ENCODE measurements at regions not wholly inside any gene's neighbourhood (a gene's known extent, or its start where the extent isn't known, plus 50 kb on each side); places are given as distances from the start of the nearest gene placed in this dataset.

- peaks cover 3% of the 10 kb centered on the region for H3K9me3 Mint-ChIP-seq (ENCODE audit: low read depth)
- TF ChIP-seq CTCF (IDR thresholded peaks at IDR 0.05; ENCODE audit: unreplicated experiment) = no peak
- no peaks in the 10 kb centered on the region for H3K36me3 Mint-ChIP-seq (ENCODE audit: insufficient read depth)
- H3K27me3 Mint-ChIP-seq = peaks cover 2% of the 10 kb centered on the region
- no peak overlapping the region for H3K4me3 Mint-ChIP-seq (ENCODE audit: low read depth)
- DNase-seq (ENCODE audit: low spot score, unreplicated experiment) = no peak
- peaks cover 23% of the 10 kb centered on the region for H3K4me1 Mint-ChIP-seq (ENCODE audit: low read depth)
- H3K27ac Mint-ChIP-seq = no peak overlapping the region
These were observed 460.4 kb upstream of the JARID2 start for GRCh38 chr6:14785493-14785790.

- Mint-ChIP-seq H3K27me3 (peaks cover 3% of the 10 kb centered on the region), H3K36me3 (ENCODE audit: insufficient read depth) (no peaks in the 10 kb centered on the region), H3K9me3 (ENCODE audit: low read depth) (peaks cover 3% of the 10 kb centered on the region), H3K4me3 (ENCODE audit: low read depth) (no peak overlapping the region), H3K4me1 (ENCODE audit: low read depth) (peaks cover 22% of the 10 kb centered on the region), H3K27ac (no peak overlapping the region)
- no peak for TF ChIP-seq CTCF (IDR thresholded peaks at IDR 0.05; ENCODE audit: unreplicated experiment)
- DNase-seq (ENCODE audit: low spot score, unreplicated experiment) = no peak
These were observed 459.9 kb upstream of the JARID2 start for GRCh38 chr6:14786008-14786407.

DNA sequence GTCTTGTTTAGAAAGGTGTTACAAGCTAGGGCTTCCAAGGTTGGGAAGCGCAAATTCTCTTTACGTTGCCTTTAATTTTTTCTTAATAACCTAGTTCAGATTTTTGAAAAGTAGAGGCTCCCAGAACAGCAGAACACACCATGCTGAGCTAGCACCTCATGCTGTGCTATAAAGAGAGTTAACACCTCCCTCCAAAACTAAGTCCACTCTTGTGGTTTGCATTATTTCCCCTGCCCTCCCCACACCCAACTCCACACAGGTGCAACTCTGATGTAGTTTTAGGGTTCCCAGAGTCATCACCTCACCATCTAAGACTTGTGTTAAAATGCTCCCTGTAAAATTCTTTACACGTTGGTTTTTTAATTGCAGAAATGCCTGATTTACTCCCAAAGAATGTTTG lies 459.4 kb upstream of the JARID2 start:
- Mint-ChIP-seq H3K27ac (no peak overlapping the region), H3K36me3 (ENCODE audit: insufficient read depth) (no peaks in the 10 kb centered on the region), H3K27me3 (peaks cover 3% of the 10 kb centered on the region), H3K4me1 (ENCODE audit: low read depth) (peaks cover 22% of the 10 kb centered on the region), H3K9me3 (ENCODE audit: low read depth) (peaks cover 3% of the 10 kb centered on the region), H3K4me3 (ENCODE audit: low read depth) (no peak overlapping the region)
- DNase-seq (ENCODE audit: low spot score, unreplicated experiment) = no peak
- no peak for TF ChIP-seq CTCF (IDR thresholded peaks at IDR 0.05; ENCODE audit: unreplicated experiment)

DNA sequence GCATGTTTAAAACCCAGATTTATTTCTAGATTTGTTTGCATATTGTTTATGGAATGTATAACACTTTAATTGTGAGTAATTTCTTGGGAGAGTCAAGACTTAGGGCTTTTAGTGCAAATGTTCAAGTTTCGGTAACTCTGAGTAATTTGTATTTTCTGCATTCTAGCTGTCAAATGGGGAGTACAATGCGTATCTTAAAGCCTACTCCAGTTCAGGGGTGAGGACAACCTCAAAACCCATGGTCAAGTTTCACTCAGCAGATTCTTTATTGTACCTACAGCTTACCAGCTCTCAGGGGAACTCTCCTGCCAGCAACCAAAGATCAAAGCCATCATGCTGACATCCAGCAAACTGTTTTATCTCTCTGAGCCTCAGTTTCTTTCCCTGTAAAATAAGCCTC lies 458.6 kb upstream of the JARID2 start:
- Mint-ChIP-seq H3K27me3 (peaks cover 3% of the 10 kb centered on the region), H3K9me3 (ENCODE audit: low read depth) (peaks cover 3% of the 10 kb centered on the region), H3K4me3 (ENCODE audit: low read depth) (no peak overlapping the region), H3K4me1 (ENCODE audit: low read depth) (peaks cover 19% of the 10 kb centered on the region), H3K27ac (no peak overlapping the region), H3K36me3 (ENCODE audit: insufficient read depth) (no peaks in the 10 kb centered on the region)
- no peak for DNase-seq (ENCODE audit: low spot score, unreplicated experiment)
- TF ChIP-seq CTCF (IDR thresholded peaks at IDR 0.05; ENCODE audit: unreplicated experiment) = no peak

- H3K9me3 Mint-ChIP-seq (ENCODE audit: low read depth) = peaks cover 2% of the 10 kb centered on the region
- H3K36me3 Mint-ChIP-seq (ENCODE audit: insufficient read depth) = no peaks in the 10 kb centered on the region
- peaks cover 21% of the 10 kb centered on the region for H3K4me1 Mint-ChIP-seq (ENCODE audit: low read depth)
- no peak for TF ChIP-seq CTCF (IDR thresholded peaks at IDR 0.05; ENCODE audit: unreplicated experiment)
- DNase-seq (ENCODE audit: low spot score, unreplicated experiment) = no peak
- no peak overlapping the region for H3K27ac Mint-ChIP-seq
- no peak overlapping the region for H3K4me3 Mint-ChIP-seq (ENCODE audit: low read depth)
- peaks cover 3% of the 10 kb centered on the region for H3K27me3 Mint-ChIP-seq
These were observed 458.2 kb upstream of the JARID2 start for GRCh38 chr6:14787677-14788076.

Data from progenitor cell of endocrine pancreas (in vitro differentiated cells).